Fibroblast of villous mesenchyme (primary cell): ENCODE measurements at regions not wholly inside any gene's neighbourhood (a gene's known extent, or its start where the extent isn't known, plus 50 kb on each side); places are given as distances from the start of the nearest gene placed in this dataset.

ENCODE experiments used
- DNase-seq: peaks from one replicate; pipeline ENCODE4 v3.0.0-alpha.2; 2010; ENCODE audit warnings: low read depth
- H3K4me3 ChIP-seq: 2 replicates; pipeline ENCODE4 v1.5.1; 2011; ENCODE audit warnings: low read depth, mild to moderate bottlenecking, low read length
- CTCF ChIP-seq: IDR thresholded peaks from 2 replicates; pipeline ENCODE4 v1.5.1; 2012; ENCODE audit warnings: low read depth, mild to moderate bottlenecking, low read length; ENCODE audit not compliant: insufficient read depth

DNA sequence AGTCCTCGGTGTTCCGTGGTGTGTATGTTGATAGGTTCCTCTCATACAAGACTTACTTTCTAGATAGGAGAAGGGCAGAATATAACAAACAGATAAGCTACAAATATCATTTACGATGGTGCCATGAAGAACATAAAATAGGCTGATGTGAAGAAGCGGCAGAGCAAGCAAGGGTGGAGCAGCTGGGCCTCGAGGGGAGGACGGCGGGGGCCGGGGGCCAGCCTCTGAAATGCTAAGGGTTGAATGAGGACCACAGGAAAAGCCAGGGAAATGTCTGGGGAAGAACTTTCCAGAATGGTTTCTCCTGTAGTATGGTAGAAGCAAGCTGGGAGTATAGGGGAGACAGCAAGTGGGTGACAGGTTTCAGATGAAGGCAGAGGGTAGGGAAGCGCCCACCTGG, 529.5 kb downstream of the LIG4 start:
- no peak for DNase-seq
- H3K4me3 ChIP-seq: no peak overlapping the region
- no peak for TF ChIP-seq CTCF

GRCh38 chr13:107681600-107681999, 533.7 kb downstream of the LIG4 start:
- no peak overlapping the region for H3K4me3 ChIP-seq
- DNase-seq: no peak
- TF ChIP-seq CTCF: no peak

DNA sequence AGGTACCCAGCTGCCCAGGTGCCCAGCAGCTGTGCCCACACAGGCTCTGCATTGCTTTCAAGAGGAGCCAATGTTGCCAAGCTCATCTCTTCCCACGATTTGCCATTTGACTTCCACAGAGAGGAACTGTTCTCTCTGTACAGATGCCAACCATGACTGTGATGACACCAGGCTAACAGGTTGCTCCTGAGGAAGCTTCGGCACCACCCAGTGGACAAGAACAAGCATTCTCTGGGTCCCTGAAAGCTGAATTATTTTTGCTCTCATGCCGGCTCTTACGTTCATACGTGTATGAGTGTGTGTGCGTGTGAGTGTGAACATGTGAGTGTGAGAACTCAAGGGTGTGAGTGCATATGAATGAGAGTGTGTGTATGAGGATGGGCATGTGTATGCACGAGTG, 535.2 kb downstream of the LIG4 start:
- no peak for DNase-seq
- no peak overlapping the region for H3K4me3 ChIP-seq
- TF ChIP-seq CTCF: no peak

- no peak overlapping the region for H3K4me3 ChIP-seq
- peak; percentile 52 for TF ChIP-seq CTCF
- peak; percentile 39 for DNase-seq
These were observed 537.2 kb downstream of the LIG4 start for GRCh38 chr13:107678075-107678689.

GRCh38 chr13:107675847-107676550, 539.3 kb downstream of the LIG4 start:
- DNase-seq: no peak
- no peak overlapping the region for H3K4me3 ChIP-seq
- no peak for TF ChIP-seq CTCF

GRCh38 chr13:107669391-107669993, 545.8 kb downstream of the LIG4 start:
- peak; percentile 69 for DNase-seq
- no peak overlapping the region for H3K4me3 ChIP-seq
- no peak for TF ChIP-seq CTCF
